WERI-Rb-1 (cell line): ENCODE measurements at regions not wholly inside any gene's neighbourhood (a gene's known extent, or its start where the extent isn't known, plus 50 kb on each side); places are given as distances from the start of the nearest gene placed in this dataset.

Experiments used
- DNase-seq: peaks from one replicate; pipeline ENCODE4 v3.0.0-alpha.2; 2020
- H3K27ac ChIP-seq: fragments of 250-450 bp; sonication (Bioruptor Pico); 2 replicates; pipeline ENCODE4 v1.5.1; 2020; ENCODE audit warnings: mild to moderate bottlenecking, moderate library complexity
- H3K27me3 ChIP-seq: fragments of 250-450 bp; sonication (Bioruptor Pico); 2 replicates; pipeline ENCODE4 v1.5.1; 2021; ENCODE audit warnings: mild to moderate bottlenecking, low read depth, moderate library complexity; ENCODE audit not compliant: insufficient read depth, severe bottlenecking
- H3K36me3 ChIP-seq: fragments of 250-450 bp; sonication (Bioruptor Pico); 2 replicates; pipeline ENCODE4 v1.5.1; 2020; ENCODE audit warnings: mild to moderate bottlenecking, moderate library complexity
- H3K4me3 ChIP-seq: 2 replicates; pipeline ENCODE4 v1.5.1; 2011; ENCODE audit warnings: low read depth, mild to moderate bottlenecking, control low read depth, low read length
- H3K9me3 ChIP-seq: fragments of 250-450 bp; sonication (Bioruptor Pico); 2 replicates; pipeline ENCODE4 v1.5.1; 2021; ENCODE audit warnings: mild to moderate bottlenecking, moderate library complexity; ENCODE audit not compliant: severe bottlenecking
- TF ChIP-seq, protein P1 (sequence below): IDR thresholded peaks from 2 replicates; pipeline ENCODE4 v1.5.1; 2011; ENCODE audit warnings: low read depth, mild to moderate bottlenecking, control low read depth, inconsistent platforms, low read length

DNA sequence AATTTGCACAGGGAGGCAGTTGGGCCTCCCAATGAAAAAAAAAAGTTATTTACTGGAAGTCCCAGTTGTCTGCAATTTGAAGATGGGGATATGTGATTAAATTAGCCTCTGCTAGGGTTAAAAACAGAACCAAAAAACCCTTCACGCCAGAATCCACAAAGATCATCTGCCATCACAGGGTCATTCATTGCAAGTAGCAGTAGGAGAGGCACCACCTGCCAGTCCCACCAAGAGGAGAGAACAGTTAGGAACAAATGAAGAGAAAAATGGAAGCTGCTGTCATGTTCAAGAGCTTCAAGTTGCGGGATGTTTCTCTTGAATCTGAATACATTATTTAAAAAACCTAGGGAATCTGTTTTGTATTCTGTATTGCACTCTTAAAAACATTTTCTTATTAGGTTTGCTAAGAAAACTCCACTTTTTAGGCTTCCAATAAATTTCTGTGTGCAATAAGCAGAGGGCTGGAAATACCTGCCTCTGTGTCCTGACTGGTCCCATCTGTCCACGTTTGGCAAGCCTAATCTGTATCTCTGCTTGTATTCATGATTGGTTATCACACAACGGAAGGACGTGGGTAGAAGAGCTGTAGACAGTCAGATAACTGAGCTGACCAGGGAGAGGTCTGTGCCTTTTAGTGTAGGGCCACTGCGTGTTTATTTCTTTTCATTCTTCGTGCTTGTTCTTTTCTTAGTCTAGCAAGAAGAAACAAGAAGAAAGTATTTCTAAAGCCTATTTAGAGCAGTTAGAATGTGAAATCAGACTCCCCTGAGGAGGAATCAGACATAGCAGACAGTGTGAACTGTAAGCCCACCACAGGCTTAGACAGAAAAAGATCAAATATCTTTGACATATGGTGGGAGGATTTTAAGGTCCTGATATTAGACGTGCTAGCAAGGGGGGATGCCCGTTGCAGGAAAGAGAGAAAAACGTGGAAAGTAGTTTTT lies 630.6 kb upstream of the SEMA6A start:
- no peaks in the 10 kb centered on the region for H3K9me3 ChIP-seq
- H3K27ac ChIP-seq = peak overlapping the region; percentile 96
- TF ChIP-seq, protein P1, sequence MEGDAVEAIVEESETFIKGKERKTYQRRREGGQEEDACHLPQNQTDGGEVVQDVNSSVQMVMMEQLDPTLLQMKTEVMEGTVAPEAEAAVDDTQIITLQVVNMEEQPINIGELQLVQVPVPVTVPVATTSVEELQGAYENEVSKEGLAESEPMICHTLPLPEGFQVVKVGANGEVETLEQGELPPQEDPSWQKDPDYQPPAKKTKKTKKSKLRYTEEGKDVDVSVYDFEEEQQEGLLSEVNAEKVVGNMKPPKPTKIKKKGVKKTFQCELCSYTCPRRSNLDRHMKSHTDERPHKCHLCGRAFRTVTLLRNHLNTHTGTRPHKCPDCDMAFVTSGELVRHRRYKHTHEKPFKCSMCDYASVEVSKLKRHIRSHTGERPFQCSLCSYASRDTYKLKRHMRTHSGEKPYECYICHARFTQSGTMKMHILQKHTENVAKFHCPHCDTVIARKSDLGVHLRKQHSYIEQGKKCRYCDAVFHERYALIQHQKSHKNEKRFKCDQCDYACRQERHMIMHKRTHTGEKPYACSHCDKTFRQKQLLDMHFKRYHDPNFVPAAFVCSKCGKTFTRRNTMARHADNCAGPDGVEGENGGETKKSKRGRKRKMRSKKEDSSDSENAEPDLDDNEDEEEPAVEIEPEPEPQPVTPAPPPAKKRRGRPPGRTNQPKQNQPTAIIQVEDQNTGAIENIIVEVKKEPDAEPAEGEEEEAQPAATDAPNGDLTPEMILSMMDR = no peak
- H3K4me3 ChIP-seq = peak overlapping the region; percentile 23
- no peaks in the 10 kb centered on the region for H3K36me3 ChIP-seq
- peak; percentile 67 for DNase-seq
- no peaks in the 10 kb centered on the region for H3K27me3 ChIP-seq

DNA sequence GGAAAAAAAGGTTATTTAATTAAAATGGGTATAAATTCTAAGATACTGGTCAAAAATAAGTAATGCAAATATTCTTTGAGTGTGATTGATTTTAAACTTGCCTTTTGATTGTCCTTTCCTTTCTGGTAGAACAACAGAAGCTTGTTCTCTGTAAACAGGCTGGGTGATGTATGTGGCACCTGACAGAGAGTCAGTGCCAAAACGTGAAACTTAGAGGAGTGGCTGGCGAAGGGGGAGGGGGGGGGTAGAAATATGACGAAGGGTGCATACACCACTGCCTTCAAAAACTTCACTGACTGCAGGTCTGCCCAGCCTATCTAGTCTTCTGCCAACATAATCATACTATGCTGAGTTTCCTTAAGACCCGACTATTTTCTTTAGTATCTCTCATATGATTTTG lies 629.8 kb upstream of the SEMA6A start:
- Histone ChIP-seq H3K9me3 (no peaks in the 10 kb centered on the region), H3K27me3 (no peaks in the 10 kb centered on the region), H3K4me3 (no peak overlapping the region), H3K27ac (peak overlapping the region; percentile 96), H3K36me3 (no peaks in the 10 kb centered on the region)
- TF ChIP-seq, protein P1 = no peak
- no peak for DNase-seq

DNA sequence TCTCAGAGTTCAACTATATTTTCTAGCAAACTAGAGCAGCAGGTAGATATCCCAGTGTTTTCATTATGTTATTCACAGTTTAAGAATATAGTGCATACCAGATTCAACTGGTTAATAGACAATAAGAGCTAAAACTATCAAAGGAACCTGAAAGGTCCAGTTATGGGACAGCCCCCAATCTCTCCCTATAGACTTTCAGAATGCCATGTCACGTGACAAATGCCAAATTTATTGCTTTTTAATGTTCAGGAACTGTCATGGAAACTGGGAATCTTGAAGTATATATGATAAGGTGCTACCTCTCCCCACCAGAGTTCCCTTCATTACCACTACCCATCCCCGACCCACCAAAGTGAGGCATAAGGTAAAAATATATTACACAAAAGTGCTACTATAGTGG lies 629.0 kb upstream of the SEMA6A start:
- Histone ChIP-seq H3K9me3 (no peaks in the 10 kb centered on the region), H3K4me3 (no peak overlapping the region), H3K27me3 (no peaks in the 10 kb centered on the region), H3K27ac (peak overlapping the region; percentile 96), H3K36me3 (no peaks in the 10 kb centered on the region)
- DNase-seq = no peak
- TF ChIP-seq, protein P1 = no peak

DNA sequence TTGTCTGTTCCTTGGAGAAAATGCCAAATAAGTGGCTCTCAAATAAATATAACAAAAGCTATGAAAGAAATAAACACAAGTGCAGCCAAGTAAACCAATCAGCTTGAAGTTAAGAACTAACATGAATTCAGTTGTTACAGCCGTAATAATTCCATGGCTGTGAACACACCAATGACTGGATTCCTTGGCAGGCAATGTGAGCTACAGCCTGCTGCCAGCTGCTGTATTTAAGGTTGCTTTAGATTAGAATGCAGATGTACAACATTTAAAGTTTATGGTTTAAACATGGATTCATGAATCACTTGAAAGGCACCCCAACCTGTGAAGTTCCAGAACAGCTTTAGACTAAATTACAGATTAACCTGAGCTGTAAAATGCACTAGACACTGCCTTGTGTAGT lies 626.4 kb upstream of the SEMA6A start:
- TF ChIP-seq, protein P1 = no peak
- Histone ChIP-seq H3K9me3 (peaks cover 2% of the 10 kb centered on the region), H3K4me3 (no peak overlapping the region), H3K36me3 (no peaks in the 10 kb centered on the region), H3K27ac (no peak overlapping the region), H3K27me3 (no peaks in the 10 kb centered on the region)
- DNase-seq = no peak

DNA sequence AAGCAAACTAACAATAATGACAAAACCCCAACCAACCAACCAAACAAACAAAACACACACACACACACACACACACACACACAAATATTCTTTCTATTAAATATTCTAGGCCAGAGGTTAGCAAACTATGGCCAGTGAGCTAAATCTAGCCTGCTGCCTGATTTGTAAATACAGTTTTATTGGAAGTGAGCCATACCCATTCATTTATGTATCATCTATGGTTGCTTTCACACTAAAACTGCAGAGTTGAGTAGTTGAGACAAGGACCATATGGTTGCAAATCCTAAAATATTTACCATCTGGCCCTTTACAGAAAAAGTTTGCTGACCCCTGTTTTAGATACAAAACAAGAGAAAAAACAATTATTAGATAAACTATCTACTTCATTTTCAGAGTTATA lies 620.5 kb upstream of the SEMA6A start:
- H3K36me3 ChIP-seq = no peaks in the 10 kb centered on the region
- no peak overlapping the region for H3K4me3 ChIP-seq
- TF ChIP-seq, protein P1 = no peak
- peaks cover 2% of the 10 kb centered on the region for H3K9me3 ChIP-seq
- H3K27me3 ChIP-seq = no peaks in the 10 kb centered on the region
- no peak overlapping the region for H3K27ac ChIP-seq
- no peak for DNase-seq
